ENCODE measurements at regions not wholly inside any gene's neighbourhood (a gene's known extent, or its start where the extent isn't known, plus 50 kb on each side); places are given as distances from the start of the nearest gene placed in this dataset.

- no peak for DNase-seq (ENCODE audit: extremely low read depth in 1 of 2, low read depth in 1 of 2)
Measured at GRCh38 chr13:58032676-58033460, 401.3 kb downstream of the PCDH17 start.

GRCh38 chr13:58043971-58044370 is 412.4 kb downstream of the PCDH17 start:
- no peak for DNase-seq (ENCODE audit: extremely low read depth in 1 of 2, low read depth in 1 of 2)

GRCh38 chr13:58048670-58049069 is 417.1 kb downstream of the PCDH17 start:
- DNase-seq (ENCODE audit: extremely low read depth in 1 of 2, low read depth in 1 of 2): no peak

- DNase-seq (ENCODE audit: extremely low read depth in 1 of 2, low read depth in 1 of 2): no peak
Measured at GRCh38 chr13:58051396-58051795, 419.9 kb downstream of the PCDH17 start.

- DNase-seq (ENCODE audit: extremely low read depth in 1 of 2, low read depth in 1 of 2): no peak
Measured at GRCh38 chr13:58051807-58052375, 420.3 kb downstream of the PCDH17 start.

- no peak for DNase-seq (ENCODE audit: extremely low read depth in 1 of 2, low read depth in 1 of 2)
Measured at GRCh38 chr13:58056426-58056825, 424.9 kb downstream of the PCDH17 start.

- no peak for DNase-seq (ENCODE audit: extremely low read depth in 1 of 2, low read depth in 1 of 2)
Measured at GRCh38 chr13:58059624-58060023, 428.1 kb downstream of the PCDH17 start.

- DNase-seq (ENCODE audit: extremely low read depth in 1 of 2, low read depth in 1 of 2): no peak
Measured at GRCh38 chr13:58080806-58081205, 449.3 kb downstream of the PCDH17 start.

GRCh38 chr13:58081301-58081820 is 449.8 kb downstream of the PCDH17 start:
- DNase-seq (ENCODE audit: extremely low read depth in 1 of 2, low read depth in 1 of 2): no peak

- no peak for DNase-seq (ENCODE audit: extremely low read depth in 1 of 2, low read depth in 1 of 2)
Measured at GRCh38 chr13:58083064-58083463, 451.5 kb downstream of the PCDH17 start.

- no peak for DNase-seq (ENCODE audit: extremely low read depth in 1 of 2, low read depth in 1 of 2)
Measured at GRCh38 chr13:58085274-58085673, 453.7 kb downstream of the PCDH17 start.

- DNase-seq (ENCODE audit: extremely low read depth in 1 of 2, low read depth in 1 of 2): no peak
Measured at GRCh38 chr13:58085819-58086218, 454.3 kb downstream of the PCDH17 start.

GRCh38 chr13:58087566-58087965 is 456.0 kb downstream of the PCDH17 start:
- DNase-seq (ENCODE audit: extremely low read depth in 1 of 2, low read depth in 1 of 2): no peak

- DNase-seq (ENCODE audit: extremely low read depth in 1 of 2, low read depth in 1 of 2): no peak
Measured at GRCh38 chr13:58093394-58093793, 461.9 kb downstream of the PCDH17 start.

GRCh38 chr13:58097831-58098230 is 466.3 kb downstream of the PCDH17 start:
- no peak for DNase-seq (ENCODE audit: extremely low read depth in 1 of 2, low read depth in 1 of 2)

- DNase-seq (ENCODE audit: extremely low read depth in 1 of 2, low read depth in 1 of 2): no peak
Measured at GRCh38 chr13:58119351-58119750, 487.8 kb downstream of the PCDH17 start.

GRCh38 chr13:58119804-58120203 is 488.3 kb downstream of the PCDH17 start:
- no peak for DNase-seq (ENCODE audit: extremely low read depth in 1 of 2, low read depth in 1 of 2)

- DNase-seq (ENCODE audit: extremely low read depth in 1 of 2, low read depth in 1 of 2): no peak
Measured at GRCh38 chr13:58126496-58126895, 495.0 kb downstream of the PCDH17 start.

GRCh38 chr13:58134012-58134411 is 502.5 kb downstream of the PCDH17 start:
- DNase-seq (ENCODE audit: extremely low read depth in 1 of 2, low read depth in 1 of 2): no peak

- no peak for DNase-seq (ENCODE audit: extremely low read depth in 1 of 2, low read depth in 1 of 2)
Measured at GRCh38 chr13:58134525-58134924, 503.0 kb downstream of the PCDH17 start.

- DNase-seq (ENCODE audit: extremely low read depth in 1 of 2, low read depth in 1 of 2): no peak
Measured at GRCh38 chr13:58142952-58143351, 511.4 kb downstream of the PCDH17 start.

- no peak for DNase-seq (ENCODE audit: extremely low read depth in 1 of 2, low read depth in 1 of 2)
Measured at GRCh38 chr13:58144616-58145015, 513.1 kb downstream of the PCDH17 start.
